Panc1 (cell line): ENCODE measurements at regions not wholly inside any gene's neighbourhood (a gene's known extent, or its start where the extent isn't known, plus 50 kb on each side); places are given as distances from the start of the nearest gene placed in this dataset.

Source experiments
- ATAC-seq: fragments of 200-7000 bp; cut with Tn5 transposase; 2 replicates; pipeline ENCODE4 v1.9.1; 2020; ENCODE audit warnings: mild to moderate bottlenecking, moderate library complexity
- BruUV-seq: library from RNA; stranded (reverse); fragments of 400-500 nt; replicated peaks from 2 replicates; lab custom pipeline; 2021; lab: Mats Ljungman, UMichigan
- CTCF ChIA-PET: fragments of 300-600 bp; sonication (Branson Sonifier 250); formaldehyde crosslinking; loops from one replicate; lab custom pipeline; 2022; ENCODE audit warnings: antibody characterized with exemption; lab: Charles Lee
- POLR2A ChIA-PET: fragments of 300-600 bp; sonication (Branson Sonifier 250); formaldehyde crosslinking; loops from one replicate; lab custom pipeline; 2022; ENCODE audit warnings: antibody characterized with exemption; lab: Charles Lee
- DNase-seq: peaks from one replicate; pipeline ENCODE4 v3.0.0-alpha.2; 2010; ENCODE audit warnings: low read depth, low spot score
- H3K27ac ChIP-seq: 2 replicates; pipeline ENCODE4 v1.5.1; 2011; ENCODE audit warnings: mild to moderate bottlenecking, low read length, inconsistent platforms
- H3K27me3 ChIP-seq: fragments of 200-500 bp; sonication (Bioruptor generic); 2 replicates; pipeline ENCODE4 v1.6.0; 2014; ENCODE audit warnings: low read length, inconsistent platforms; ENCODE audit not compliant: control insufficient read depth, insufficient read depth
- H3K36me3 ChIP-seq: fragments of 200-500 bp; sonication (Bioruptor generic); 2 replicates; pipeline ENCODE4 v1.5.1; 2014; ENCODE audit warnings: inconsistent platforms, mild to moderate bottlenecking, low read length, moderate library complexity; ENCODE audit not compliant: control insufficient read depth, insufficient read depth
- H3K4me1 ChIP-seq: 2 replicates; pipeline ENCODE4 v1.5.1; 2011; ENCODE audit warnings: inconsistent platforms, mild to moderate bottlenecking, low read length, moderate library complexity; ENCODE audit not compliant: control insufficient read depth, insufficient read depth
- H3K4me3 ChIP-seq, 2 experiments: 2 replicates each; pipeline ENCODE4 v1.5.1; 2011 to 2012; ENCODE audit warnings: low read depth in 2 of 2, low read length in 2 of 2, mild to moderate bottlenecking in 2 of 2, inconsistent platforms in 1 of 2, moderate library complexity in 1 of 2
- H3K9me3 ChIP-seq: fragments of 200-500 bp; sonication (Bioruptor generic); 2 replicates; pipeline ENCODE4 v1.5.1; 2014; ENCODE audit warnings: low read depth, mild to moderate bottlenecking, inconsistent platforms, low read length, moderate library complexity; ENCODE audit not compliant: control insufficient read depth, insufficient read depth
- CTCF ChIP-seq: fragments of 450-650 bp; IDR thresholded peaks from 2 replicates; pipeline ENCODE4 v1.5.1; 2017; ENCODE audit warnings: mild to moderate bottlenecking
- POLR2AphosphoS5 ChIP-seq: IDR thresholded peaks from 2 replicates; pipeline ENCODE4 v1.6.1; 2012; ENCODE audit warnings: mild to moderate bottlenecking, low read depth, low read length, moderate library complexity
- REST ChIP-seq, 2 experiments: IDR thresholded peaks; 2 replicates each; pipeline ENCODE4 v1.6.1; 2011 to 2012; ENCODE audit warnings: low read depth in 2 of 2, control low read depth in 1 of 2, low read length in 1 of 2, mild to moderate bottlenecking in 1 of 2, moderate library complexity in 1 of 2; ENCODE audit not compliant: insufficient read depth in 1 of 2
- SIN3A ChIP-seq: IDR thresholded peaks from 2 replicates; pipeline ENCODE4 v1.6.1; 2012; ENCODE audit warnings: low read depth, mild to moderate bottlenecking, low read length, moderate library complexity, borderline replicate concordance; ENCODE audit not compliant: insufficient read depth
- TCF7L2 ChIP-seq: IDR thresholded peaks from 2 replicates; pipeline ENCODE4 v1.6.1; 2011; ENCODE audit warnings: mild to moderate bottlenecking, low read depth, low read length, inconsistent platforms
- in situ Hi-C: cut with HindIII; loops from 2 replicates; pipeline ENCODE4 v1.10.0; 2016; ENCODE audit warnings: low sequenced_read_pairs, low pct_unique_long_range_greater_than_20kb
- intact Hi-C: fragments of 100-400 bp; cut with micrococcal nuclease; formaldehyde crosslinking; loops from one replicate; pipeline ENCODE4 v1.10.0; 2022; ENCODE audit not compliant: unreplicated experiment

GRCh38 chr3:59142556-59142955, 92.7 kb upstream of the CFAP20DC start:
- CTCF ChIA-PET = no interaction called here
- BruUV-seq = no TSS peak
- no peak for TF ChIP-seq POLR2AphosphoS5
- no peak for TF ChIP-seq CTCF
- no peak for TF ChIP-seq REST (IDR thresholded peaks at IDR 0.05; ENCODE audit: insufficient read depth in 1 of 2, low read depth in 2 of 2, low read length in 1 of 2)
- TF ChIP-seq SIN3A = no peak
- TF ChIP-seq TCF7L2 = no peak

GRCh38 chr3:59138966-59139365, 89.1 kb upstream of the CFAP20DC start:
- H3K27ac ChIP-seq = no peak overlapping the region
- H3K4me3 ChIP-seq = no peak overlapping the region
- H3K4me1 ChIP-seq = no peaks in the 10 kb centered on the region
- intact Hi-C loops = no loop called here
- ATAC-seq (no peak), DNase-seq (no peak)
- CTCF ChIA-PET = no interaction called here
- H3K27me3 ChIP-seq = no peaks in the 10 kb centered on the region
- TF ChIP-seq REST (IDR thresholded peaks at IDR 0.05; ENCODE audit: insufficient read depth in 1 of 2, low read depth in 2 of 2, low read length in 1 of 2) (no peak), CTCF (no peak), POLR2AphosphoS5 (no peak), SIN3A (no peak), TCF7L2 (no peak)
- in situ Hi-C loops = no loop called here
- H3K36me3 ChIP-seq = no peaks in the 10 kb centered on the region
- POLR2A ChIA-PET = no interaction called here
- no TSS peak for BruUV-seq
- H3K9me3 ChIP-seq = no peaks in the 10 kb centered on the region

More at GRCh38 chr3:59142556-59142955, 92.7 kb upstream of the CFAP20DC start:
- H3K9me3 ChIP-seq = no peaks in the 10 kb centered on the region
- POLR2A ChIA-PET = no interaction called here
- in situ Hi-C loops (no loop called here), intact Hi-C loops (no loop called here)
- no peaks in the 10 kb centered on the region for H3K27me3 ChIP-seq
- H3K36me3 ChIP-seq = no peaks in the 10 kb centered on the region
- DNase-seq (no peak), ATAC-seq (no peak)
- H3K27ac ChIP-seq = no peak overlapping the region
- H3K4me1 ChIP-seq = no peaks in the 10 kb centered on the region
- no peak overlapping the region for H3K4me3 ChIP-seq
